ENCODE measurements at regions not wholly inside any gene's neighbourhood (a gene's known extent, or its start where the extent isn't known, plus 50 kb on each side); places are given as distances from the start of the nearest gene placed in this dataset.

- no peak overlapping the region for H3K27ac ChIP-seq
- H3K4me1 ChIP-seq (ENCODE audit: low read depth, poor library complexity, severe bottlenecking): no peaks in the 10 kb centered on the region
- H4K20me1 ChIP-seq (ENCODE audit: insufficient read depth): no peaks in the 10 kb centered on the region
- H3K79me2 ChIP-seq (ENCODE audit: insufficient read depth, low read depth): no peaks in the 10 kb centered on the region
- H3K9ac ChIP-seq: no peak overlapping the region
- TF ChIP-seq, protein P1, sequence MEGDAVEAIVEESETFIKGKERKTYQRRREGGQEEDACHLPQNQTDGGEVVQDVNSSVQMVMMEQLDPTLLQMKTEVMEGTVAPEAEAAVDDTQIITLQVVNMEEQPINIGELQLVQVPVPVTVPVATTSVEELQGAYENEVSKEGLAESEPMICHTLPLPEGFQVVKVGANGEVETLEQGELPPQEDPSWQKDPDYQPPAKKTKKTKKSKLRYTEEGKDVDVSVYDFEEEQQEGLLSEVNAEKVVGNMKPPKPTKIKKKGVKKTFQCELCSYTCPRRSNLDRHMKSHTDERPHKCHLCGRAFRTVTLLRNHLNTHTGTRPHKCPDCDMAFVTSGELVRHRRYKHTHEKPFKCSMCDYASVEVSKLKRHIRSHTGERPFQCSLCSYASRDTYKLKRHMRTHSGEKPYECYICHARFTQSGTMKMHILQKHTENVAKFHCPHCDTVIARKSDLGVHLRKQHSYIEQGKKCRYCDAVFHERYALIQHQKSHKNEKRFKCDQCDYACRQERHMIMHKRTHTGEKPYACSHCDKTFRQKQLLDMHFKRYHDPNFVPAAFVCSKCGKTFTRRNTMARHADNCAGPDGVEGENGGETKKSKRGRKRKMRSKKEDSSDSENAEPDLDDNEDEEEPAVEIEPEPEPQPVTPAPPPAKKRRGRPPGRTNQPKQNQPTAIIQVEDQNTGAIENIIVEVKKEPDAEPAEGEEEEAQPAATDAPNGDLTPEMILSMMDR (conservative IDR thresholded peaks at IDR 0.05; ENCODE audit: low read depth, low read length): no peak
- H3K4me3 ChIP-seq (IDR thresholded peaks at IDR 0.05; ENCODE audit: insufficient read depth, low read depth, low read length): no peak overlapping the region
- no peaks in the 10 kb centered on the region for H3K27me3 ChIP-seq (ENCODE audit: insufficient read depth, low read depth)
- no peak overlapping the region for H3K4me2 ChIP-seq
- no peaks in the 10 kb centered on the region for H3K36me3 ChIP-seq (ENCODE audit: insufficient read depth)
- no peak overlapping the region for H2AFZ ChIP-seq (ENCODE audit: low read depth)
Measured at GRCh38 chr11:111081021-111081511, 164.5 kb upstream of the POU2AF2 start.

- TF ChIP-seq, protein P1 (conservative IDR thresholded peaks at IDR 0.05; ENCODE audit: low read depth, low read length): no peak
- no peak overlapping the region for H3K4me3 ChIP-seq (IDR thresholded peaks at IDR 0.05; ENCODE audit: insufficient read depth, low read depth, low read length)
- no peaks in the 10 kb centered on the region for H3K27me3 ChIP-seq (ENCODE audit: insufficient read depth, low read depth)
- no peaks in the 10 kb centered on the region for H3K4me1 ChIP-seq (ENCODE audit: low read depth, poor library complexity, severe bottlenecking)
- H4K20me1 ChIP-seq (ENCODE audit: insufficient read depth): no peaks in the 10 kb centered on the region
- H3K36me3 ChIP-seq (ENCODE audit: insufficient read depth): no peaks in the 10 kb centered on the region
- no peak overlapping the region for H2AFZ ChIP-seq (ENCODE audit: low read depth)
- H3K79me2 ChIP-seq (ENCODE audit: insufficient read depth, low read depth): no peaks in the 10 kb centered on the region
- no peak overlapping the region for H3K4me2 ChIP-seq
- no peak overlapping the region for H3K27ac ChIP-seq
- H3K9ac ChIP-seq: no peak overlapping the region
Measured at GRCh38 chr11:111077530-111078322, 167.8 kb upstream of the POU2AF2 start.

- TF ChIP-seq, protein P1 (conservative IDR thresholded peaks at IDR 0.05; ENCODE audit: low read depth, low read length): no peak
- H2AFZ ChIP-seq (ENCODE audit: low read depth): no peak overlapping the region
Measured at GRCh38 chr11:111069066-111069465, 176.5 kb upstream of the POU2AF2 start.

GRCh38 chr11:111067994-111068393 lies 177.5 kb upstream of the POU2AF2 start:
- Histone ChIP-seq H3K27me3 (ENCODE audit: insufficient read depth, low read depth) (no peaks in the 10 kb centered on the region), H3K9ac (no peak overlapping the region), H2AFZ (ENCODE audit: low read depth) (no peak overlapping the region), H3K4me3 (IDR thresholded peaks at IDR 0.05; ENCODE audit: insufficient read depth, low read depth, low read length) (no peak overlapping the region), H4K20me1 (ENCODE audit: insufficient read depth) (no peaks in the 10 kb centered on the region), H3K4me2 (no peak overlapping the region), H3K79me2 (ENCODE audit: insufficient read depth, low read depth) (no peaks in the 10 kb centered on the region), H3K36me3 (ENCODE audit: insufficient read depth) (no peaks in the 10 kb centered on the region), H3K27ac (no peak overlapping the region), H3K4me1 (ENCODE audit: low read depth, poor library complexity, severe bottlenecking) (peaks cover 5% of the 10 kb centered on the region)
- TF ChIP-seq, protein P1 (conservative IDR thresholded peaks at IDR 0.05; ENCODE audit: low read depth, low read length): no peak

More at GRCh38 chr11:111069066-111069465, 176.5 kb upstream of the POU2AF2 start:
- H4K20me1 ChIP-seq (ENCODE audit: insufficient read depth): no peaks in the 10 kb centered on the region
- no peaks in the 10 kb centered on the region for H3K36me3 ChIP-seq (ENCODE audit: insufficient read depth)
- H3K27me3 ChIP-seq (ENCODE audit: insufficient read depth, low read depth): no peaks in the 10 kb centered on the region
- H3K9ac ChIP-seq: no peak overlapping the region
- no peak overlapping the region for H3K4me3 ChIP-seq (IDR thresholded peaks at IDR 0.05; ENCODE audit: insufficient read depth, low read depth, low read length)
- no peaks in the 10 kb centered on the region for H3K79me2 ChIP-seq (ENCODE audit: insufficient read depth, low read depth)
- H3K27ac ChIP-seq: no peak overlapping the region
- H3K4me1 ChIP-seq (ENCODE audit: low read depth, poor library complexity, severe bottlenecking): peaks cover 5% of the 10 kb centered on the region
- no peak overlapping the region for H3K4me2 ChIP-seq
